HG03432 (cell line): ENCODE measurements at regions not wholly inside any gene's neighbourhood (a gene's known extent, or its start where the extent isn't known, plus 50 kb on each side); places are given as distances from the start of the nearest gene placed in this dataset.

Experiments
- ATAC-seq: cut with Tn5 transposase; IDR thresholded peaks from one replicate; pipeline ENCODE4 v1.9.1; 2021; ENCODE audit warnings: mild to moderate bottlenecking, moderate library complexity; ENCODE audit not compliant: unreplicated experiment

DNA sequence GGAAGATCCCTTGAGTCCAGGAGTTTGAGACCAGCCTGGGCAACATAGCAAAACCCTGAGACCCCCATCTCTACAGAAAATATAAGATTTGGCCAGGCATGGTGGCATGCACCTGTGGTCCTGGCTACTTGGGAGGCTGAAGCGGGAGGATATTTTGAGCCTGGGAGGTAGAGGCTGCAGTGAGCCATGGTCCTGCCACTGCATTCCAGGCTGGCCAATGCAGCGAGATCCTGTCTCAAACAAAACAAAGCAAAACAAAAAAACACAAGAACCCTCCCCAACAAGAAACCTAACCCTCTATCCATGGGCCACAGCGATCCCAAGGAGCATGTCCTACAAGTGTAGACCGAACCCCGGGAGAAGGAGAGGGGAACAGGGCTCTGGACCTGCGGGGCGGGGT, 133.3 kb downstream of the MGAT5B start:
- no peak for ATAC-seq

DNA sequence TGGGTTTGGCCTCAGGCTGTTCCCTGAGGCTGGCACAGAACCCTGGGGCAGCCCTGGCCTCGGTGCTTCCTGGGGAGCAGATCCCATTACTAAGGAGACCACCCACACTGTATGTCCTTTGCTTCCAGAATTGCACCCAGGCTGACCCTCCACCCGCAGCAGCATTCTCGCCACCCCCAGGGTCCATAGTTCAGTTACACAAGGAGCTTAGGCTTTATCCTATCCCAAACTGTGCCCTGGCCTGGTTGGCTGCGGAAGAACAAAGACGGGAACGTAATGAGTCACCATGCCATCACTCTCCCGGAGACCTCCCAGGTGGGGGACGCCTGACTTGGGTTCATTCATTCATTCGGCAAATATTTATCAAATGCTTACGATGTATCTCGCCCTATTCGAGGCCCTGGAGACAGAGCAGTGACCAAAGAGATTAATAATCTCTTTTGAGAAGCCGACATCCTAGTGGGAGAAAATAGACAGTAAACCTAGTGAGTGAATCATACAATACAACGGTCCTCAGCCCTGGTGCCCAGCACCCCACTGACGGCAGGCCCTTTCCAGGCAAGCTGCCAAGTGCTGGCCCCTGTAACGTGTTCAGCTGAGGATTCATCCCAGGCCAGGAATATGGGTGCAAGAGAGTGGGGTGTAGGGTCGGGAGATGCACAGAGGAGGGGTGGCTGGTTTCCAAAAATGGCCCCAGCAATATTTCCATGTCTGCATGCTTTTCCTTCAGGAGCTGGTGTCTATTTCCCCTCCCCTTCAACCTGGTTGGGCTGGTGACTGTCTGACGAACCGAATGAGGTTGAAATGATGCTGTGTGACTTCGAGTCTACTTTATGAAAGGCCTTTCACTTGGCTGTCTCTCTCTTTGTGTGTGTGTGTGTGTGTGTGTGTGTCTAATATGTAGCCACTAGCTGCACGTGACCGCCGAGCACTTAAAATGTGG, 134.2 kb downstream of the MGAT5B start:
- no peak for ATAC-seq

GRCh38 chr17:77003699-77004098, 135.5 kb downstream of the MGAT5B start:
- ATAC-seq: no peak

- no peak for ATAC-seq
These were observed 133.7 kb upstream of the SEC14L1 start for GRCh38 chr17:77006971-77007649.

DNA sequence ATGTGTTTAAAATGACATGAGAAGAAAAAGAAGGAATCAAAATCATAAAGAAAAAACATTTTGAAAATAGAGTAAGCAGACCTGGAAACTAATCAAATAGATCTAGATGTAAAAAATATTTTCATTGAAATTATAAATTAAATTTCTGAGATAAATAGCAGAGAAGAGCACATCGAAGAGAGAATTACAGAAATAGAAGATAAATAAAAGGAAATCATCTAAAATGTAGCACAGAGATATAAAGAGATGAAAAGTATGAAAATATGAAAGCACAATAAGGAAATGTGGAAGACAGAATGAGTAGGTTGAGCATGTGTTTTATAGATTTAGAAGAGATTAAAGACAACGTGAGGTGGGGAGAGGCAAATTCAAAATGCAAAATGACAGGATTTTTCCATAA, 130.9 kb upstream of the SEC14L1 start:
- ATAC-seq: no peak

- no peak for ATAC-seq
These were observed 130.1 kb upstream of the SEC14L1 start for GRCh38 chr17:77010667-77011066.

- no peak for ATAC-seq
These were observed 129.4 kb upstream of the SEC14L1 start for GRCh38 chr17:77011173-77012011.

- ATAC-seq: no peak
These were observed 122.3 kb upstream of the SEC14L1 start for GRCh38 chr17:77018504-77018903.

- ATAC-seq: no peak
These were observed 120.8 kb upstream of the SEC14L1 start for GRCh38 chr17:77019893-77020379.

DNA sequence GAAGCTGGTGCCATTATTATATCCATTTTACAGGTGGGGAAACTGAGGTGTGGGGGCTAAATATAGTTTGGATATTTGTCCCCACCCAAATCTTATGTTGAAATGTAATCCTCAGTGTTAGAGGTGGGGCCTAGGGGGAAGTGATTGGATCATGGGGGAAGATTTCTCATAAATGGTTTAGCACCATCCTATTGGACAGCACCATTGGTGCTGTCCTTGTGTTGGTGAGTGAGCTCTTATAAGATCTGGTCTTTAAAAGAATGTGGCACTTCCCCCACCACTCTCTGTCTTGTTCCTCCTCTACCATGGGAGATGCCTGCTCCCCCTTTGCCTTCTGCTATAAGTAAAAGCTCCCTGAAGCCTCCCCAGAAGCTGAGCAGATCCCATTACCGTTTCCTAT, 119.8 kb upstream of the SEC14L1 start:
- ATAC-seq: no peak

DNA sequence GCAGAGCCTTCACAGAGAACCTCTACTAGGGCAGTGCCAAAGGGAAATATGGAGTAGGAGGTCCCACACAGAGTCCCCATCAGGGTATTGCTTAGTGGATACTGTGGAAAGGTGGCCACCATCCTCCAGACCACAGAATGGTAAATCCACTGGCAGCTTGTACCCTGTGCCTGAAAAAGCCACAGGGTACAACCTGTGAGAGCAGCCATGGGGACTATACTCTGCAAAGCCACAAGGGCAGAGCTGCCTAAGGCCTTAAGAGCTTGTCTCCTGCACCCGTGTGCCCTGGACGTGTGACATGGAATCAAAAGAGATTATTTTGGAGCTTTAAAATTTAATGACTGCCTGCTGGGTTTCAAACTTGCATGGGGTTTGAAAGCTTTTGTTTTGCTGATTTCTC, 118.0 kb upstream of the SEC14L1 start:
- no peak for ATAC-seq

DNA sequence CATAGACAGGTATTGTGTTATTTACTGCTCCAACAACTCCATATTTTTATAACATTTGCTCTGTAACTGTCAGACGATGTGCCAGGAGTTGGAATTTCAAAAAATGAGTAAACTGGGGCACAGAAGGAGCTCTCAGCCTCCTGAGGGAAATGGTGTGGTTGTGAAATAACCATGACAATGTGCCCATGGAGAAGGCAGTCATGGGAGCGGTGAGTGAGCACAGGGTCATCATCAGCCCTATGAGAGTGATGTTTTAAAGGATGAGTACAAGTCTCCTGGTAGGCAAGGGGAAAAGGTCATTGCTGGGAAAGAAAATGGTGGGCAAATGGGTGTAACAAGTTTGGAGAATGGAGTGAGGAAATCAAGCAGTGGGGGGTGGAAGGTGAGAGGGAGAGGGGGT, 115.0 kb upstream of the SEC14L1 start:
- no peak for ATAC-seq

- ATAC-seq: no peak
These were observed 113.4 kb upstream of the SEC14L1 start for GRCh38 chr17:77027271-77027889.

DNA sequence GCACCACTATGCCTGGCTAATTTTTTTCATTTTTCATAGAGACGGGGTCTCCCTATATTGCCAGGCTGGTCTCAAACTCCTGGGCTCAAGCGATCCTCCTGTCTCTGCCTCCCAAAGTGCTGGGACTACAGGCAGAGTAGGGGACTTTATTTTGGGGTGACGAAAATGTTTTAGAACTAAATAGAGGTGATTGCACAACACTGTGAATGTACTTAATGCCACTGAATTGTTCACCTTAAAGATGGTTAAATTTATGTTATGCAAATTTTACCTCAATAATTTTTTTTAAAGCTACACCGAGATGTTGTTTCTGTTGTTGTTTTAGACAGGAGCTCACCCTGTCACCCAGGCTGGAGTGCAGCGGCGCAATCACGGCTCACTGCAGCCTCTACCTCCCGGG, 111.9 kb upstream of the SEC14L1 start:
- no peak for ATAC-seq

DNA sequence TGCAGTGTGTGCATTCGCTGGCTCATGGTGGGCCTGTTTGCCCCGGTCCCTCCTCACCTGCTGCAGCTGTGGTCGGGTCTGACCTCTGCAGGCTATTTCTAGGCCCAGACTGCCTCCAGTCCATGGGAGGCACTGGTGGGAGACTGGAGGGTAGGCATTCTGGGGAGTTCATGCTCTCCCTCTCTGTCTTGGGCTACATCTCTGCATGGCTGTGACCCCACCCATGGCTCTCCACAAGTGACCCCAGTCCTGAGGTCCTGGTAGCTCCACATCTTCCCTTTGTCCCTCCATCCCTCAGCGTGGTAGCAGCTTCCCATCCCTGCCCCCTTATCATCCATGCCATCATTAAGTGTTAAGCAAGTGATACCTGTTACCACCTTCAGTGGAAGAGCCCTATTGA, 107.8 kb upstream of the SEC14L1 start:
- no peak for ATAC-seq

- ATAC-seq: no peak
These were observed 106.8 kb upstream of the SEC14L1 start for GRCh38 chr17:77033892-77034404.

- ATAC-seq: no peak
These were observed 105.9 kb upstream of the SEC14L1 start for GRCh38 chr17:77034677-77035424.

GRCh38 chr17:77035526-77035925, 105.2 kb upstream of the SEC14L1 start:
- no peak for ATAC-seq

- no peak for ATAC-seq
These were observed 104.5 kb upstream of the SEC14L1 start for GRCh38 chr17:77036136-77036840.
